Neural crest cell (in vitro differentiated cells): ENCODE measurements at regions not wholly inside any gene's neighbourhood (a gene's known extent, or its start where the extent isn't known, plus 50 kb on each side); places are given as distances from the start of the nearest gene placed in this dataset.
"Not testable (repeated sequence)": the region's sequence is repeated elsewhere in the genome, so short reads cannot be mapped to it uniquely, and the experiment has no call there.

ENCODE experiments used
- DNase-seq: peaks from one replicate; pipeline ENCODE4 v3.0.0; 2021; ENCODE audit warnings: low read depth, mixed read lengths, low spot score
- H3K27ac Mint-ChIP-seq: one replicate; pipeline ENCODE4 v1.8.0; 2021; ENCODE audit warnings: mild to moderate bottlenecking, mixed read lengths; ENCODE audit not compliant: unreplicated experiment
- H3K27me3 Mint-ChIP-seq: 2 replicates; pipeline ENCODE4 v1.8.0; 2021; ENCODE audit warnings: low read depth, mild to moderate bottlenecking, mixed read lengths
- H3K36me3 Mint-ChIP-seq: 2 replicates; pipeline ENCODE4 v1.8.0; 2021; ENCODE audit warnings: low read depth, mild to moderate bottlenecking, mixed read lengths
- H3K4me1 Mint-ChIP-seq: 2 replicates; pipeline ENCODE4 v1.8.0; 2021; ENCODE audit warnings: mixed read lengths
- H3K4me3 Mint-ChIP-seq: one replicate; pipeline ENCODE4 v1.8.0; 2021; ENCODE audit warnings: mild to moderate bottlenecking, mixed read lengths
- H3K9me3 Mint-ChIP-seq: 2 replicates; pipeline ENCODE4 v1.8.0; 2021; ENCODE audit warnings: mixed read lengths
- TF ChIP-seq, protein P1 (sequence below): fragments of 200-600 bp; sonication (generic); conservative IDR thresholded peaks from 2 replicates; pipeline ENCODE4 v1.5.0; 2021; ENCODE audit warnings: antibody characterized with exemption, mild to moderate bottlenecking

- TF ChIP-seq, protein P1, sequence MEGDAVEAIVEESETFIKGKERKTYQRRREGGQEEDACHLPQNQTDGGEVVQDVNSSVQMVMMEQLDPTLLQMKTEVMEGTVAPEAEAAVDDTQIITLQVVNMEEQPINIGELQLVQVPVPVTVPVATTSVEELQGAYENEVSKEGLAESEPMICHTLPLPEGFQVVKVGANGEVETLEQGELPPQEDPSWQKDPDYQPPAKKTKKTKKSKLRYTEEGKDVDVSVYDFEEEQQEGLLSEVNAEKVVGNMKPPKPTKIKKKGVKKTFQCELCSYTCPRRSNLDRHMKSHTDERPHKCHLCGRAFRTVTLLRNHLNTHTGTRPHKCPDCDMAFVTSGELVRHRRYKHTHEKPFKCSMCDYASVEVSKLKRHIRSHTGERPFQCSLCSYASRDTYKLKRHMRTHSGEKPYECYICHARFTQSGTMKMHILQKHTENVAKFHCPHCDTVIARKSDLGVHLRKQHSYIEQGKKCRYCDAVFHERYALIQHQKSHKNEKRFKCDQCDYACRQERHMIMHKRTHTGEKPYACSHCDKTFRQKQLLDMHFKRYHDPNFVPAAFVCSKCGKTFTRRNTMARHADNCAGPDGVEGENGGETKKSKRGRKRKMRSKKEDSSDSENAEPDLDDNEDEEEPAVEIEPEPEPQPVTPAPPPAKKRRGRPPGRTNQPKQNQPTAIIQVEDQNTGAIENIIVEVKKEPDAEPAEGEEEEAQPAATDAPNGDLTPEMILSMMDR: no peak
- Mint-ChIP-seq H3K9me3 (no peaks in the 10 kb centered on the region), H3K4me3 (no peak overlapping the region)
Measured at GRCh38 chr6:61622601-61623000, 663.4 kb downstream of the KHDRBS2 start.

GRCh38 chr6:61614119-61614518 is 671.9 kb downstream of the KHDRBS2 start:
- no peaks in the 10 kb centered on the region for H3K4me1 Mint-ChIP-seq
- H3K27ac Mint-ChIP-seq: no peak overlapping the region
- no peaks in the 10 kb centered on the region for H3K27me3 Mint-ChIP-seq
- DNase-seq: no peak
- TF ChIP-seq, protein P1: no peak
- H3K9me3 Mint-ChIP-seq: no peaks in the 10 kb centered on the region
- H3K36me3 Mint-ChIP-seq: no peaks in the 10 kb centered on the region
- H3K4me3 Mint-ChIP-seq: no peak overlapping the region

More at GRCh38 chr6:61622601-61623000, 663.4 kb downstream of the KHDRBS2 start:
- Mint-ChIP-seq H3K4me1 (no peaks in the 10 kb centered on the region), H3K27ac (no peak overlapping the region), H3K36me3 (no peaks in the 10 kb centered on the region), H3K27me3 (no peaks in the 10 kb centered on the region)
- DNase-seq: no peak

DNA sequence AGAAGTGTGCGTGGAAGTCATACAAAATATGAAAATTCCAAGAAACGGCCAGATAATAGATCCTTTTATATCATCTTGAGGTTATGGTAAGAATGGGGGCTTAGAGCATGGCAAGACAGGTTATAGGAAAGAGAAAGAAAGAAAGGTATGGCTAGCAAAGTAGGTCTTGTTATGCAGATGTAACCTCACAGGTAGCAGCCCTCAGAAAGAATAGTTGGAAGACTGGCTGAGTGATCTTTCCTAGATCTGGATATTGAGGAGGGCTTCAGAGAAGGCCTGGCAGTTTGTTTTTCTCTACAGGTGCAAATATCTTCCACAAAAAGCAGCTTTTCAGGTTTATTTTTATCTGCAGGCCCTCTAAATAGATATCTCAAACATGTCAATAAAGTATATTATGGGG is 679.5 kb downstream of the KHDRBS2 start:
- DNase-seq: no peak
- TF ChIP-seq, protein P1: no peak
- Mint-ChIP-seq H3K36me3 (peaks cover 4% of the 10 kb centered on the region), H3K27me3 (no peaks in the 10 kb centered on the region), H3K27ac (no peak overlapping the region), H3K4me1 (no peaks in the 10 kb centered on the region), H3K4me3 (no peak overlapping the region), H3K9me3 (peaks cover 5% of the 10 kb centered on the region)

GRCh38 chr6:61605851-61606250 is 680.2 kb downstream of the KHDRBS2 start:
- DNase-seq, H3K4me3 Mint-ChIP-seq, H3K9me3 Mint-ChIP-seq, H3K27me3 Mint-ChIP-seq, H3K36me3 Mint-ChIP-seq, H3K4me1 Mint-ChIP-seq: not testable (repeated sequence)
- peak overlapping the region; percentile 38 for H3K27ac Mint-ChIP-seq

DNA sequence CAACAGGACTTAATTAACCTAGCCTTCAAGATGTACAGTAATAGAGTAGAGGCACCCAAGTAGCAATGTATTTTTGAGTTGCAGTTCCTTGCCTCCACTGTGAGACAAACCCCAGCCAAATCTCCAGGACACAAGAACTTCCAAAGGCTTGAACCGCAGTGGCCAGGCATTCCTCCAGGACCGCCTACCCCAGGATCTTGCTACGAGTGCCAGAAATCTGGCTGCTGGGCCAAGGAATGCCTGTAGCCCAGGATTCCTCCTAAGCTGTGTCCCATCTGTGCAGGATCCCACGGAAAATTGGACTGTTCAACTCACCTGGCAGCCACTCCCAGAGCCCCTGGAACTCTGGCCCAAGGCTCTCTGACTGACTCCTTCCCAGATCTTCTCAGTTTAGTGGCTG is 683.9 kb downstream of the KHDRBS2 start:
- not testable (repeated sequence) for H3K9me3 Mint-ChIP-seq, DNase-seq, H3K4me3 Mint-ChIP-seq, H3K27ac Mint-ChIP-seq, H3K27me3 Mint-ChIP-seq, H3K4me1 Mint-ChIP-seq, H3K36me3 Mint-ChIP-seq

DNA sequence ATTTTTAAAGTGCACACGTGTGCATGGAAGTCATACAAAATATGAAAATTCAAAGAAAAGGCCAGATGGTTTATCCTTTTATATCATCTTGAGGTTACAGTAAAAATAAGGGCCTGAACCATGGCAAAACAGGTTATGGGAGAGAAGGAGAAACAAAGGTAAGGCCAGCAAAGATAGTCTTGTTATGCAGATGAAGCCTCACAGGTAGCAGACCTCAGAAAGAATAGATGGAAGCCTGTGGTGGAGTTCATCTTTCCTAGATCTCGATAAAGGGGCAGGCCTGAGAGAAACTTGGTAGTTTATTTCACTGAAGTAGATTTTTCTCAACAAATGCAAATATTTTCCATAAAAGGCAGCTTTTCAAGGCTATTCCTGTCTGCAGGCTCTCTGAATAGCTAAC is 693.8 kb downstream of the KHDRBS2 start:
- Mint-ChIP-seq H3K27ac (no peak overlapping the region), H3K4me1 (no peaks in the 10 kb centered on the region), H3K27me3 (no peaks in the 10 kb centered on the region), H3K36me3 (no peaks in the 10 kb centered on the region), H3K9me3 (no peaks in the 10 kb centered on the region), H3K4me3 (no peak overlapping the region)
- TF ChIP-seq, protein P1: no peak
- DNase-seq: no peak
